Fibroblast of villous mesenchyme (primary cell): ENCODE measurements at regions not wholly inside any gene's neighbourhood (a gene's known extent, or its start where the extent isn't known, plus 50 kb on each side); places are given as distances from the start of the nearest gene placed in this dataset.

ENCODE experiments used
- DNase-seq: peaks from one replicate; pipeline ENCODE4 v3.0.0-alpha.2; 2010; ENCODE audit warnings: low read depth
- H3K4me3 ChIP-seq: 2 replicates; pipeline ENCODE4 v1.5.1; 2011; ENCODE audit warnings: low read depth, mild to moderate bottlenecking, low read length
- TF ChIP-seq, protein P1 (sequence below): IDR thresholded peaks from 2 replicates; pipeline ENCODE4 v1.5.1; 2012; ENCODE audit warnings: low read depth, mild to moderate bottlenecking, low read length; ENCODE audit not compliant: insufficient read depth

- DNase-seq: no peak
- TF ChIP-seq, protein P1, sequence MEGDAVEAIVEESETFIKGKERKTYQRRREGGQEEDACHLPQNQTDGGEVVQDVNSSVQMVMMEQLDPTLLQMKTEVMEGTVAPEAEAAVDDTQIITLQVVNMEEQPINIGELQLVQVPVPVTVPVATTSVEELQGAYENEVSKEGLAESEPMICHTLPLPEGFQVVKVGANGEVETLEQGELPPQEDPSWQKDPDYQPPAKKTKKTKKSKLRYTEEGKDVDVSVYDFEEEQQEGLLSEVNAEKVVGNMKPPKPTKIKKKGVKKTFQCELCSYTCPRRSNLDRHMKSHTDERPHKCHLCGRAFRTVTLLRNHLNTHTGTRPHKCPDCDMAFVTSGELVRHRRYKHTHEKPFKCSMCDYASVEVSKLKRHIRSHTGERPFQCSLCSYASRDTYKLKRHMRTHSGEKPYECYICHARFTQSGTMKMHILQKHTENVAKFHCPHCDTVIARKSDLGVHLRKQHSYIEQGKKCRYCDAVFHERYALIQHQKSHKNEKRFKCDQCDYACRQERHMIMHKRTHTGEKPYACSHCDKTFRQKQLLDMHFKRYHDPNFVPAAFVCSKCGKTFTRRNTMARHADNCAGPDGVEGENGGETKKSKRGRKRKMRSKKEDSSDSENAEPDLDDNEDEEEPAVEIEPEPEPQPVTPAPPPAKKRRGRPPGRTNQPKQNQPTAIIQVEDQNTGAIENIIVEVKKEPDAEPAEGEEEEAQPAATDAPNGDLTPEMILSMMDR: no peak
Measured at GRCh38 chr1:59072583-59072947, 224.3 kb upstream of the FGGY start.

GRCh38 chr1:59074598-59074997 is 222.3 kb upstream of the FGGY start:
- TF ChIP-seq, protein P1: no peak
- no peak overlapping the region for H3K4me3 ChIP-seq
- no peak for DNase-seq

More at GRCh38 chr1:59072583-59072947, 224.3 kb upstream of the FGGY start:
- H3K4me3 ChIP-seq: no peak overlapping the region

GRCh38 chr1:59075021-59075420 is 221.9 kb upstream of the FGGY start:
- TF ChIP-seq, protein P1: no peak
- no peak overlapping the region for H3K4me3 ChIP-seq
- DNase-seq: no peak

- peak; percentile 53 for DNase-seq
Measured at GRCh38 chr1:59076612-59077011, 220.3 kb upstream of the FGGY start.

GRCh38 chr1:59077466-59078069 is 219.3 kb upstream of the FGGY start:
- H3K4me3 ChIP-seq: no peak overlapping the region
- TF ChIP-seq, protein P1: no peak
- no peak for DNase-seq

More at GRCh38 chr1:59076612-59077011, 220.3 kb upstream of the FGGY start:
- H3K4me3 ChIP-seq: no peak overlapping the region
- TF ChIP-seq, protein P1: peak; percentile 39

DNA sequence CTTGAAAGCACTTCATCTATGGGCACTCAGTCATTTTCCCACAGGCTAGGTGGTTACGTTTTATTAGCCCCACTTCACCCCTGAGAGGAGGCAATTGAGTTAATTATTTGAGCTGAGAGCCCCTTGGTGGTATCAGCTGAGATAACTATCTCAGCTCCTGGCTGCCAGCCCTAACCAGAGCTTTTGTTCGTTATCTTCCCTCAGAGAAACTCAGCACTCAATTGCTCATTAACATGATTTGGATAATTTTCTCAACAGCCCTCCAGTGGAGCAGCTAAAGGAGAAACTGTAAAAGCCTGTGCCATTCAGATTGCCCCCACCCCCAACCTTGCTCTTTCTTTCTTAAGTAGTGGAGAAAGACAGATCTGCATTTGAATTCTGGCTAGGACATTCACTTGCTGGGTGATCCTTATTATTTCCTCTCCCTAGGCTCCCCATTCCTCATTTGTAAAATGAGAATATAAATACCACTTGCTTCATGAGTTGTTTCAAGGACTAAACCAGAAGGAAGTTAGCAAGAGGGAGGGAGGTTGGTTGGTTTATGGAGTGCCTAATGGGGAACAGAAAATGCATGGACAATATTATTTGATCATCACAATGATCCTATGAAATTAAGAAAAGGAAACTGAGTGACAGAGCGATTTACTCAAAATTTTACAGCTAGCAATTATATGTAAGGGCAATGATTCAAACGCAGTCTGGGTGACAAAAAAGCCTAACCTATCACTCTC is 218.7 kb upstream of the FGGY start:
- DNase-seq: no peak
- TF ChIP-seq, protein P1: no peak
- H3K4me3 ChIP-seq: no peak overlapping the region
